Spleen (tissue), 7 donors: ENCODE measurements at regions not wholly inside any gene's neighbourhood (a gene's known extent, or its start where the extent isn't known, plus 50 kb on each side); places are given as distances from the start of the nearest gene placed in this dataset.
"Not testable (repeated sequence)": the region's sequence is repeated elsewhere in the genome, so short reads cannot be mapped to it uniquely, and the experiment has no call there.

Experiments
- POLR2A ChIP-seq, 3 donors: fragments of 450-650 bp; IDR thresholded peaks; one replicate each; pipeline ENCODE4 v1.5.1; 2017; ENCODE audit warnings: antibody characterized with exemption in 3 of 3, mild to moderate bottlenecking in 1 of 3
- POLR2AphosphoS5 ChIP-seq, 3 donors: sonication (generic); formaldehyde crosslinking; IDR thresholded peaks; one replicate each; pipeline ENCODE4 v1.5.1; 2017; ENCODE audit warnings: antibody characterized with exemption in 3 of 3
- TF ChIP-seq, protein P1 (sequence below), 11 experiments: fragments of 200-600 bp in 7 of 11; fragments of 450-650 bp in 4 of 11; sonication (generic) in 4 of 11; IDR thresholded peaks in 8 of 11; conservative IDR thresholded peaks in 3 of 11; 1 replicate in 7 of 11; 2 replicates in 4 of 11; pipeline versions ENCODE4 v1.4.0 to v1.8.0; 2016 to 2021; ENCODE audit warnings: antibody characterized with exemption in 11 of 11, inconsistent platforms in 4 of 11, mild to moderate bottlenecking in 1 of 11
- donor health status: DM: no; HTN: no; CAD: no; lungs with moderate emphysema.
- donor health status: DM: no; HTN: no; CAD: no.
- donor health status: DM: no; HTN: no; CAD: no.

- not testable (repeated sequence) for TF ChIP-seq POLR2A, POLR2AphosphoS5 (IDR thresholded peaks at IDR 0.05)
- TF ChIP-seq, protein P1, sequence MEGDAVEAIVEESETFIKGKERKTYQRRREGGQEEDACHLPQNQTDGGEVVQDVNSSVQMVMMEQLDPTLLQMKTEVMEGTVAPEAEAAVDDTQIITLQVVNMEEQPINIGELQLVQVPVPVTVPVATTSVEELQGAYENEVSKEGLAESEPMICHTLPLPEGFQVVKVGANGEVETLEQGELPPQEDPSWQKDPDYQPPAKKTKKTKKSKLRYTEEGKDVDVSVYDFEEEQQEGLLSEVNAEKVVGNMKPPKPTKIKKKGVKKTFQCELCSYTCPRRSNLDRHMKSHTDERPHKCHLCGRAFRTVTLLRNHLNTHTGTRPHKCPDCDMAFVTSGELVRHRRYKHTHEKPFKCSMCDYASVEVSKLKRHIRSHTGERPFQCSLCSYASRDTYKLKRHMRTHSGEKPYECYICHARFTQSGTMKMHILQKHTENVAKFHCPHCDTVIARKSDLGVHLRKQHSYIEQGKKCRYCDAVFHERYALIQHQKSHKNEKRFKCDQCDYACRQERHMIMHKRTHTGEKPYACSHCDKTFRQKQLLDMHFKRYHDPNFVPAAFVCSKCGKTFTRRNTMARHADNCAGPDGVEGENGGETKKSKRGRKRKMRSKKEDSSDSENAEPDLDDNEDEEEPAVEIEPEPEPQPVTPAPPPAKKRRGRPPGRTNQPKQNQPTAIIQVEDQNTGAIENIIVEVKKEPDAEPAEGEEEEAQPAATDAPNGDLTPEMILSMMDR (IDR thresholded peaks at IDR 0.05 in 8 of 11, conservative IDR thresholded peaks at IDR 0.05 in 3 of 11) = peak in 4 of 11 experiments; percentile 3 to 34 (median 20)
Observed at GRCh38 chr1:145182606-145183413, 59.2 kb downstream of the PPIAL4D start.
